Hepatocyte (in vitro differentiated cells): ENCODE measurements at regions not wholly inside any gene's neighbourhood (a gene's known extent, or its start where the extent isn't known, plus 50 kb on each side); places are given as distances from the start of the nearest gene placed in this dataset.

Experiments
- CTCF ChIP-seq: fragments of 200-600 bp; sonication (generic); IDR thresholded peaks from 2 replicates; pipeline ENCODE4 v1.5.1; 2016; ENCODE audit warnings: antibody characterized with exemption, mild to moderate bottlenecking; ENCODE audit not compliant: poor library complexity
- EZH2phosphoT487 ChIP-seq: fragments of 200-600 bp; sonication (generic); IDR thresholded peaks from one replicate; pipeline ENCODE4 v1.6.1; 2018; ENCODE audit warnings: antibody characterized with exemption, mild to moderate bottlenecking, low read depth, moderate library complexity; ENCODE audit not compliant: unreplicated experiment, severe bottlenecking

- no peak for TF ChIP-seq CTCF
- TF ChIP-seq EZH2phosphoT487, result no peak
Measured at GRCh38 chr19:29399804-29400203, 126.0 kb upstream of the VSTM2B start.
